Progenitor cell of endocrine pancreas (in vitro differentiated cells): ENCODE measurements at regions not wholly inside any gene's neighbourhood (a gene's known extent, or its start where the extent isn't known, plus 50 kb on each side); places are given as distances from the start of the nearest gene placed in this dataset.

Source experiments
- DNase-seq: peaks from one replicate; pipeline ENCODE4 v3.0.0; 2021; ENCODE audit warnings: low spot score; ENCODE audit not compliant: unreplicated experiment
- H3K27ac Mint-ChIP-seq: 2 replicates; pipeline ENCODE4 v1.8.0; 2021; ENCODE audit warnings: mild to moderate bottlenecking, moderate library complexity, mixed read lengths
- H3K27me3 Mint-ChIP-seq: 2 replicates; pipeline ENCODE4 v1.8.0; 2021; ENCODE audit warnings: mixed read lengths
- H3K36me3 Mint-ChIP-seq: 2 replicates; pipeline ENCODE4 v1.8.0; 2022; ENCODE audit warnings: mixed read lengths; ENCODE audit not compliant: insufficient read depth
- H3K4me1 Mint-ChIP-seq: 2 replicates; pipeline ENCODE4 v1.8.0; 2021; ENCODE audit warnings: low read depth, mixed read lengths
- H3K4me3 Mint-ChIP-seq: 2 replicates; pipeline ENCODE4 v1.8.0; 2021; ENCODE audit warnings: low read depth, mild to moderate bottlenecking, moderate library complexity, mixed read lengths
- H3K9me3 Mint-ChIP-seq: 2 replicates; pipeline ENCODE4 v1.8.0; 2021; ENCODE audit warnings: low read depth, mixed read lengths
- TF ChIP-seq, protein P1 (sequence below): fragments of 200-600 bp; sonication (generic); IDR thresholded peaks from one replicate; pipeline ENCODE4 v1.5.0; 2021; ENCODE audit warnings: antibody characterized with exemption, mild to moderate bottlenecking; ENCODE audit not compliant: unreplicated experiment

DNA sequence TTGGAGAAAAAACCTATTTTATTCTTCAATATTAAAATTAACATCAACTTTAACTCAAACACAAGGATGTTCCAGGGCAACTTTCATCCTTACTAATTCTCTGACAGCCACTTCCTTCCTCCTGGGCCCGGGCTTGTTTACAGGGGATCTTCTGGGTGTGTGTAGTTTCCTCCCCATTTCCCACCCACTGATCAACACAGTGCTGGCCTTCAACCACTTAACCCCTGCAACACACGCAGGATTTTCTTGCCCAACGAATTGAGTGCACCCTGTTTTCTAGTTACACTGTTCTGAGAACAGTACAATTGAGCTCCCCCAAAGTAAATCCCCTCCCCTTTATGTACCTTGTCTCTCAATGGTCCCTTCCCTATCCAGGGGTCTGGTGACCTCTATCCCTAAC is 83.1 kb upstream of the RANBP3L start:
- TF ChIP-seq, protein P1, sequence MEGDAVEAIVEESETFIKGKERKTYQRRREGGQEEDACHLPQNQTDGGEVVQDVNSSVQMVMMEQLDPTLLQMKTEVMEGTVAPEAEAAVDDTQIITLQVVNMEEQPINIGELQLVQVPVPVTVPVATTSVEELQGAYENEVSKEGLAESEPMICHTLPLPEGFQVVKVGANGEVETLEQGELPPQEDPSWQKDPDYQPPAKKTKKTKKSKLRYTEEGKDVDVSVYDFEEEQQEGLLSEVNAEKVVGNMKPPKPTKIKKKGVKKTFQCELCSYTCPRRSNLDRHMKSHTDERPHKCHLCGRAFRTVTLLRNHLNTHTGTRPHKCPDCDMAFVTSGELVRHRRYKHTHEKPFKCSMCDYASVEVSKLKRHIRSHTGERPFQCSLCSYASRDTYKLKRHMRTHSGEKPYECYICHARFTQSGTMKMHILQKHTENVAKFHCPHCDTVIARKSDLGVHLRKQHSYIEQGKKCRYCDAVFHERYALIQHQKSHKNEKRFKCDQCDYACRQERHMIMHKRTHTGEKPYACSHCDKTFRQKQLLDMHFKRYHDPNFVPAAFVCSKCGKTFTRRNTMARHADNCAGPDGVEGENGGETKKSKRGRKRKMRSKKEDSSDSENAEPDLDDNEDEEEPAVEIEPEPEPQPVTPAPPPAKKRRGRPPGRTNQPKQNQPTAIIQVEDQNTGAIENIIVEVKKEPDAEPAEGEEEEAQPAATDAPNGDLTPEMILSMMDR: no peak
- Mint-ChIP-seq H3K36me3 (no peaks in the 10 kb centered on the region), H3K9me3 (no peaks in the 10 kb centered on the region), H3K4me3 (no peak overlapping the region), H3K4me1 (peaks cover 2% of the 10 kb centered on the region), H3K27ac (no peak overlapping the region), H3K27me3 (peaks cover 15% of the 10 kb centered on the region)
- no peak for DNase-seq

DNA sequence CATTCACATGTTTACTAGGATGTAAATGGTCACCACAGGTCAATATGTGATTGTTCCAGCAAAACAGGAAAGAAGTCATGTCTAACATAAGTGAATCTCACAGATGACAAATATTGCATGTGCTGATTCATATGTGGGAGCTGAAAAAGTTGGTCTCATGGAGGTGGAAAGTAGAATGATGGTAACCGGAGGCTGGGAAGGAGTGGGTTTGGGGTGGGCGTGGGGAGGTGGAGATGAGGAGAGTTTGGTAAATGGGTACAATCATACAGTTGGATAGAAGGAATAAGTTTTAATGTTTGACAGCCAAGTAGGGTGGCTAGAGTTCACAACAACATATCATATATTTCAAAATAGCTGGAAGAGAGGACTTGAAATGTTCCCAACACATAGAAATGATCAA is 83.8 kb upstream of the RANBP3L start:
- DNase-seq: no peak
- no peaks in the 10 kb centered on the region for H3K36me3 Mint-ChIP-seq
- H3K4me1 Mint-ChIP-seq: peaks cover 1% of the 10 kb centered on the region
- H3K27ac Mint-ChIP-seq: no peak overlapping the region
- TF ChIP-seq, protein P1: no peak
- H3K9me3 Mint-ChIP-seq: no peaks in the 10 kb centered on the region
- no peak overlapping the region for H3K4me3 Mint-ChIP-seq
- H3K27me3 Mint-ChIP-seq: peaks cover 12% of the 10 kb centered on the region

DNA sequence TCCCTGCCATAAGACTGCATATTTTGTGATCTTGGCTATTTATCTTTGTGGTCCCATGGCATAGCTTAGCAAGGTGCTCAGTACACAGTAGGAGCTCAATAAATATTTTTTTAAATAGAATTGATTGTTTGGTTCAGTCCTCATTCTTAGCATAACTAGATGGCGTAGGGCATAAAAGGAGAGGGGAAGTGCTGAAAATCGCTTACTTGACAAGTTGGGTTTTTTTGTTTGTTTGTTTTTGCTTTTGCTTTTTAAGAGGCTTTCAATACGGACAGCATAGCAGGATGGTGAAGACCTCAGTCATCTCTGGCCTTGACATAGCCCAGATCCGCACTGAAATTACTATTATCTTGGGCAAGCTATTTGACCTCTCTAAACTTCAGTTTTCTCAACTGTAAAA is 86.6 kb upstream of the RANBP3L start:
- no peaks in the 10 kb centered on the region for H3K36me3 Mint-ChIP-seq
- no peak for DNase-seq
- H3K27ac Mint-ChIP-seq: no peak overlapping the region
- H3K4me3 Mint-ChIP-seq: no peak overlapping the region
- H3K9me3 Mint-ChIP-seq: no peaks in the 10 kb centered on the region
- H3K4me1 Mint-ChIP-seq: no peaks in the 10 kb centered on the region
- TF ChIP-seq, protein P1: no peak
- peaks cover 26% of the 10 kb centered on the region for H3K27me3 Mint-ChIP-seq

DNA sequence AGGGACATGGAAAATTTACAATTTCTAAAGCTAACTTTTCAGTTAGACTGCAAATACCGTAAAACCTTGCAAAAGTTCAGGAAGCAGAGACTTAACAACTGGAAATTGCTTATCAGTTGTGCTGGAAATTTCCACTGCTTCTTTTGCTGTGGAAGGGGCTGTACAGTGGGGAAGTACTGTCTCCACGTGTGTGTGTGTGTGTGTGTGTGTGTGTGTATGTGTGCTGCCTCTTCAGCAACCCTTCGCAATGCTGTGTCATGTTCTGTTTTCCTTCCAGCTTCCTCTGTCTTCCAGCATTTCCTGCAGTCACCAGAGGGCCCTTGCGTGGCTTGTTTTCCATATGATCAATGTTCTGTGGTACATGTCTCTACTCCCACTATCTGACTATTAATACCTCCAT is 87.5 kb upstream of the RANBP3L start:
- DNase-seq: no peak
- H3K9me3 Mint-ChIP-seq: no peaks in the 10 kb centered on the region
- no peaks in the 10 kb centered on the region for H3K4me1 Mint-ChIP-seq
- H3K27me3 Mint-ChIP-seq: peaks cover 26% of the 10 kb centered on the region
- no peak overlapping the region for H3K4me3 Mint-ChIP-seq
- H3K36me3 Mint-ChIP-seq: no peaks in the 10 kb centered on the region
- TF ChIP-seq, protein P1: no peak
- no peak overlapping the region for H3K27ac Mint-ChIP-seq

DNA sequence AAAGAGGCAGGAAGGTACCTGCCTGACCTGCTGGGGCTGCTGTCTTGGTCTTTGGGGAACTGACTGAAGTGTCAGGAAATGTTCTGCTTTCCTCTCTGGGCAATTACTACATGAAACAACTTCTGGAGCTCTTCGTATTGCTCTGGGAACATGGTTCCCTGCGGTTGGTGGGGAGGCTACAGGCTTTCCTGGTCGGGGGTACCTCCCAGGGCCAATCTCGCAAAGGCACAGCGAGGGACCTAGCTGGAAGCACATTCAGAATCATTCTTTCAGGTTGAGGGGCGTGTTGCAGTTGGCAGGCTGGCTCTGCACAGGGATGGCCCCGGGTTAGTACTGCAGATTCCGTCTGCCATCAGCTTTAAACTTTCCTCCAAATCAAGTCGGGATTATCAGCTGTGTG is 88.9 kb upstream of the RANBP3L start:
- Mint-ChIP-seq H3K27ac (no peak overlapping the region), H3K4me3 (no peak overlapping the region), H3K4me1 (no peaks in the 10 kb centered on the region), H3K36me3 (no peaks in the 10 kb centered on the region), H3K27me3 (peaks cover 26% of the 10 kb centered on the region), H3K9me3 (no peaks in the 10 kb centered on the region)
- no peak for DNase-seq
- TF ChIP-seq, protein P1: no peak
